SH-SY5Y (cell line): ENCODE measurements at regions not wholly inside any gene's neighbourhood (a gene's known extent, or its start where the extent isn't known, plus 50 kb on each side); places are given as distances from the start of the nearest gene placed in this dataset.

ENCODE experiments used
- GATA2 ChIP-seq: IDR thresholded peaks from 2 replicates; pipeline ENCODE4 v1.6.1; 2011; ENCODE audit warnings: mild to moderate bottlenecking, low read depth, low read length
- GATA3 ChIP-seq: IDR thresholded peaks from 2 replicates; pipeline ENCODE4 v1.6.1; 2011; ENCODE audit warnings: low read depth, mild to moderate bottlenecking, low read length, moderate library complexity

DNA sequence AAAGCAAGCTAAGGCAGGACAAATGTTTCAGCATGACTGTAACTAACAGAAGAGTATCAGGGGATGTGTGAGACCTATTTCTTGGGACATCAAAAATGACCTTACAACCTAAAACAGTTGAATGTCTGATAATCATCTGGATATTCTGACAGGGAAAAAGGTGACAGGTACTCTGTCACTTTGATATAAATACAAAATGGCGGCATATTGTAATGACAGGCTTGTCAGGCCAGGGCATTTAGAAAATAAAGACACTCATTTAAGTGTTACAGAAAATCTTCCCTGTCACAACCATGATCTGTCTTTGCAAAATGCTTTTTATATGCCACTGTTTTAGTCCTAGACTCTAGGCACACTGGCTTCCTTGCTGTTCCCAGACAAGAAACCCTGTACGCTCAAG, 1033.3 kb upstream of the FLRT2 start:
- TF ChIP-seq GATA3 (no peak), GATA2 (no peak)
